Endodermal cell (in vitro differentiated cells): ENCODE measurements at regions not wholly inside any gene's neighbourhood (a gene's known extent, or its start where the extent isn't known, plus 50 kb on each side); places are given as distances from the start of the nearest gene placed in this dataset.

Source experiments
- DNase-seq: peaks from one replicate; pipeline ENCODE4 v3.0.0-alpha.2; 2017
- H3K27ac ChIP-seq: 2 replicates; pipeline ENCODE4 v1.5.1; 2013; ENCODE audit warnings: mild to moderate bottlenecking, low read depth, low read length, moderate library complexity
- H3K27me3 ChIP-seq: 2 replicates; pipeline ENCODE4 v1.6.1; 2013; ENCODE audit warnings: mild to moderate bottlenecking, low read length, moderate library complexity; ENCODE audit not compliant: insufficient read depth, control insufficient read depth, poor library complexity, severe bottlenecking
- H3K36me3 ChIP-seq: 2 replicates; pipeline ENCODE4 v1.7.0; 2013; ENCODE audit warnings: mild to moderate bottlenecking, low read length, moderate library complexity; ENCODE audit not compliant: control insufficient read depth, insufficient read depth
- H3K4me1 ChIP-seq: one replicate; pipeline ENCODE4 v1.7.0; 2013; ENCODE audit warnings: low read length; ENCODE audit not compliant: control insufficient read depth, insufficient read depth
- H3K4me3 ChIP-seq: 2 replicates; pipeline ENCODE4 v1.5.1; 2013; ENCODE audit warnings: mild to moderate bottlenecking, low read length, moderate library complexity
- H3K9ac ChIP-seq: 2 replicates; pipeline ENCODE4 v1.6.1; 2013; ENCODE audit warnings: mild to moderate bottlenecking, low read length, moderate library complexity; ENCODE audit not compliant: poor library complexity, severe bottlenecking; ENCODE audit errors: extremely low read depth
- H3K9me3 ChIP-seq: 2 replicates; pipeline ENCODE4 v1.6.1; 2013; ENCODE audit warnings: mild to moderate bottlenecking, low read length, moderate library complexity; ENCODE audit not compliant: control insufficient read depth
- H3K27ac Mint-ChIP-seq: 2 replicates; pipeline ENCODE4 v1.8.0; 2020; ENCODE audit warnings: mixed read lengths
- H3K27me3 Mint-ChIP-seq: 2 replicates; pipeline ENCODE4 v1.8.0; 2021; ENCODE audit warnings: mild to moderate bottlenecking, mixed read lengths; ENCODE audit not compliant: insufficient read depth
- H3K36me3 Mint-ChIP-seq: 2 replicates; pipeline ENCODE4 v1.8.0; 2020; ENCODE audit warnings: low read depth, mixed read lengths
- H3K4me1 Mint-ChIP-seq: 2 replicates; pipeline ENCODE4 v1.8.0; 2020; ENCODE audit warnings: mixed read lengths
- H3K4me3 Mint-ChIP-seq: 2 replicates; pipeline ENCODE4 v1.8.0; 2020; ENCODE audit warnings: mild to moderate bottlenecking, moderate library complexity, mixed read lengths
- H3K9me3 Mint-ChIP-seq: 2 replicates; pipeline ENCODE4 v1.8.0; 2020; ENCODE audit warnings: mild to moderate bottlenecking, mixed read lengths
- WGBS, 2 experiments: methylation state at CpG; one replicate each; pipeline versions ENCODE4 v1.1.5 to v1.1.7; 2013; ENCODE audit warnings: missing lambda C conversion rate in 2 of 2, mixed read lengths in 1 of 2; ENCODE audit not compliant: insufficient coverage in 1 of 2, insufficient read length in 1 of 2; 5-methylcytosine and 5-hydroxymethylcytosine counted together
- TF ChIP-seq, protein P1 (sequence below): fragments of 200-600 bp; sonication (generic); conservative IDR thresholded peaks from 2 replicates; pipeline ENCODE4 v1.5.0; 2021; ENCODE audit warnings: antibody characterized with exemption, mild to moderate bottlenecking

DNA sequence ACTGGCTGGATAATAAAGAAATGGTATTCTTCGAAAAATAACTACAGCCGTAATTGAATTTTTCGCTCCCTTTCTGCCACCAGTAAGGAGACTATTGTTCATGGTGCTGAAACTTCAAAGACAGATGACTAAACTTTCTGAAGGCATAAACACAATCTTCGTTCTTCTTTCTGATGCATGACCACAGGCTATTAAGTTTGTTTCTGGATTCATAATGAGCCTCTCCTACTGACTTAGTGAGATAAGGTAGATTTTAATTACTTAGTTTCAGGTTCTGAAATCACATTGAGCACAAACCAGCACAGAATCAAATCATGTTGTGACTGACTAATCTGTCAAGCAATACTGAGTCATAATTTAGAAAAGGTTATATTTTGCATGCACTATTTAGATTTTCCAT, 441.8 kb upstream of the CCNG1 start:
- 95% methylated on average over 3 to 4 of the region's 4 CpGs for WGBS, 2 experiments

GRCh38 chr5:162996053-162996452, 441.3 kb upstream of the CCNG1 start:
- Mint-ChIP-seq H3K4me3 (no peak overlapping the region), H3K27ac (no peak overlapping the region), H3K4me1 (no peaks in the 10 kb centered on the region), H3K27me3 (no peaks in the 10 kb centered on the region), H3K9me3 (no peaks in the 10 kb centered on the region), H3K36me3 (no peaks in the 10 kb centered on the region)
- no peak for DNase-seq
- TF ChIP-seq, protein P1, sequence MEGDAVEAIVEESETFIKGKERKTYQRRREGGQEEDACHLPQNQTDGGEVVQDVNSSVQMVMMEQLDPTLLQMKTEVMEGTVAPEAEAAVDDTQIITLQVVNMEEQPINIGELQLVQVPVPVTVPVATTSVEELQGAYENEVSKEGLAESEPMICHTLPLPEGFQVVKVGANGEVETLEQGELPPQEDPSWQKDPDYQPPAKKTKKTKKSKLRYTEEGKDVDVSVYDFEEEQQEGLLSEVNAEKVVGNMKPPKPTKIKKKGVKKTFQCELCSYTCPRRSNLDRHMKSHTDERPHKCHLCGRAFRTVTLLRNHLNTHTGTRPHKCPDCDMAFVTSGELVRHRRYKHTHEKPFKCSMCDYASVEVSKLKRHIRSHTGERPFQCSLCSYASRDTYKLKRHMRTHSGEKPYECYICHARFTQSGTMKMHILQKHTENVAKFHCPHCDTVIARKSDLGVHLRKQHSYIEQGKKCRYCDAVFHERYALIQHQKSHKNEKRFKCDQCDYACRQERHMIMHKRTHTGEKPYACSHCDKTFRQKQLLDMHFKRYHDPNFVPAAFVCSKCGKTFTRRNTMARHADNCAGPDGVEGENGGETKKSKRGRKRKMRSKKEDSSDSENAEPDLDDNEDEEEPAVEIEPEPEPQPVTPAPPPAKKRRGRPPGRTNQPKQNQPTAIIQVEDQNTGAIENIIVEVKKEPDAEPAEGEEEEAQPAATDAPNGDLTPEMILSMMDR, result no peak
- no peaks in the 10 kb centered on the region for H3K27me3 ChIP-seq
- no peaks in the 10 kb centered on the region for H3K36me3 ChIP-seq
- no peak overlapping the region for H3K9ac ChIP-seq
- no peaks in the 10 kb centered on the region for H3K4me1 ChIP-seq
- WGBS, 2 experiments, result no CpG with 5 or more reads among the region's 1 CpG
- H3K9me3 ChIP-seq, result no peaks in the 10 kb centered on the region
- H3K27ac ChIP-seq, result no peak overlapping the region
- no peak overlapping the region for H3K4me3 ChIP-seq

More for the DNA sequence above, 441.8 kb upstream of the CCNG1 start:
- DNase-seq, result no peak
- H3K9me3 Mint-ChIP-seq, result no peaks in the 10 kb centered on the region
- Histone ChIP-seq H3K4me1 (no peaks in the 10 kb centered on the region), H3K9ac (no peak overlapping the region), H3K36me3 (no peaks in the 10 kb centered on the region), H3K27me3 (no peaks in the 10 kb centered on the region), H3K27ac (no peak overlapping the region), H3K4me3 (no peak overlapping the region), H3K9me3 (no peaks in the 10 kb centered on the region)
- H3K36me3 Mint-ChIP-seq, result no peaks in the 10 kb centered on the region
- TF ChIP-seq, protein P1, result no peak
- no peak overlapping the region for H3K27ac Mint-ChIP-seq
- H3K27me3 Mint-ChIP-seq, result no peaks in the 10 kb centered on the region
- H3K4me1 Mint-ChIP-seq, result no peaks in the 10 kb centered on the region
- H3K4me3 Mint-ChIP-seq, result no peak overlapping the region

DNA sequence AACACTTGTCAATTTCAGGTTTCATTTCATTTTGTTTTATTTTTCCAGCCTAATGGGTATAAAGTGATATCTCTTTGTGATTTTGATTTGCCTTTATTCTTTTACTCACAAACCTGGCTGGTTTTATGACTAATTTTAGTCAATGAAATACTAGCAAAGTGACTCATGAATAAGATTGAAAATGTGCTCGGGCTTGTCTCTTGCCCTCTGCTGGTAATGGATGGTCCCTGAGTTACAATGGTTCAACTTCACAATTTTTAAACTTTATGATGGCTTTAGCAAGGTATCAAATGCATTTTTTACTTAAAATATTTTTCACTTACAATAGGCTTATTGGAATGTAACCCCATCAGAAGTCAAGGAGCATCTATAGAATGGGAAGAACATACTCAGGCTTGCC, 431.4 kb upstream of the CCNG1 start:
- no peak overlapping the region for H3K4me3 ChIP-seq
- H3K9ac ChIP-seq, result no peak overlapping the region
- no peak overlapping the region for H3K27ac ChIP-seq
- no peaks in the 10 kb centered on the region for H3K36me3 ChIP-seq
- no peaks in the 10 kb centered on the region for H3K4me1 ChIP-seq
- no peaks in the 10 kb centered on the region for H3K9me3 ChIP-seq
- H3K27me3 ChIP-seq, result no peaks in the 10 kb centered on the region
- WGBS, 2 experiments, result 89% methylated on average over 1 of the region's 1 CpG; no CpG with 5 or more reads in 1 of the 2 experiments
- TF ChIP-seq, protein P1, result peak; percentile 75
- no peak overlapping the region for H3K4me3 Mint-ChIP-seq
- H3K36me3 Mint-ChIP-seq, result no peaks in the 10 kb centered on the region
- no peaks in the 10 kb centered on the region for H3K4me1 Mint-ChIP-seq
- no peak overlapping the region for H3K27ac Mint-ChIP-seq
- peaks cover 2% of the 10 kb centered on the region for H3K9me3 Mint-ChIP-seq
- no peak for DNase-seq
- H3K27me3 Mint-ChIP-seq, result no peaks in the 10 kb centered on the region
